ENCODE measurements at regions not wholly inside any gene's neighbourhood (a gene's known extent, or its start where the extent isn't known, plus 50 kb on each side); places are given as distances from the start of the nearest gene placed in this dataset.

- DNase-seq (ENCODE audit: low read depth): peak; percentile 48
- H3K4me3 ChIP-seq (ENCODE audit: low read length): no peak overlapping the region
- no peak for TF ChIP-seq CTCF (conservative IDR thresholded peaks at IDR 0.05; ENCODE audit: low read length)
Observed at GRCh38 chr12:127726671-127727315, 540.2 kb upstream of the TMEM132C start.

GRCh38 chr12:127728285-127728684 lies 538.7 kb upstream of the TMEM132C start:
- TF ChIP-seq CTCF (conservative IDR thresholded peaks at IDR 0.05; ENCODE audit: low read length): no peak
- peak; percentile 64 for DNase-seq (ENCODE audit: low read depth)
- no peak overlapping the region for H3K4me3 ChIP-seq (ENCODE audit: low read length)

GRCh38 chr12:127728729-127729128 lies 538.2 kb upstream of the TMEM132C start:
- H3K4me3 ChIP-seq (ENCODE audit: low read length): no peak overlapping the region
- no peak for DNase-seq (ENCODE audit: low read depth)
- TF ChIP-seq CTCF (conservative IDR thresholded peaks at IDR 0.05; ENCODE audit: low read length): no peak

- DNase-seq (ENCODE audit: low read depth): peak; percentile 37
- H3K4me3 ChIP-seq (ENCODE audit: low read length): no peak overlapping the region
- no peak for TF ChIP-seq CTCF (conservative IDR thresholded peaks at IDR 0.05; ENCODE audit: low read length)
Observed at GRCh38 chr12:127729381-127729780, 537.6 kb upstream of the TMEM132C start.

- no peak overlapping the region for H3K4me3 ChIP-seq (ENCODE audit: low read length)
- DNase-seq (ENCODE audit: low read depth): no peak
- no peak for TF ChIP-seq CTCF (conservative IDR thresholded peaks at IDR 0.05; ENCODE audit: low read length)
Observed at GRCh38 chr12:127731657-127732056, 535.3 kb upstream of the TMEM132C start.

- no peak for DNase-seq (ENCODE audit: low read depth)
- no peak for TF ChIP-seq CTCF (conservative IDR thresholded peaks at IDR 0.05; ENCODE audit: low read length)
- no peak overlapping the region for H3K4me3 ChIP-seq (ENCODE audit: low read length)
Observed at GRCh38 chr12:127742231-127742630, 524.7 kb upstream of the TMEM132C start.

GRCh38 chr12:127745469-127746212 lies 521.3 kb upstream of the TMEM132C start:
- TF ChIP-seq CTCF (conservative IDR thresholded peaks at IDR 0.05; ENCODE audit: low read length): no peak
- DNase-seq (ENCODE audit: low read depth): no peak
- H3K4me3 ChIP-seq (ENCODE audit: low read length): no peak overlapping the region

All from AG10803 (cell line).